MV-4-11 (cell line): ENCODE measurements at regions not wholly inside any gene's neighbourhood (a gene's known extent, or its start where the extent isn't known, plus 50 kb on each side); places are given as distances from the start of the nearest gene placed in this dataset.

Experiments used
- DNase-seq: peaks from one replicate; lab custom pipeline; 2025; lab: John Stamatoyannopoulos, UW

DNA sequence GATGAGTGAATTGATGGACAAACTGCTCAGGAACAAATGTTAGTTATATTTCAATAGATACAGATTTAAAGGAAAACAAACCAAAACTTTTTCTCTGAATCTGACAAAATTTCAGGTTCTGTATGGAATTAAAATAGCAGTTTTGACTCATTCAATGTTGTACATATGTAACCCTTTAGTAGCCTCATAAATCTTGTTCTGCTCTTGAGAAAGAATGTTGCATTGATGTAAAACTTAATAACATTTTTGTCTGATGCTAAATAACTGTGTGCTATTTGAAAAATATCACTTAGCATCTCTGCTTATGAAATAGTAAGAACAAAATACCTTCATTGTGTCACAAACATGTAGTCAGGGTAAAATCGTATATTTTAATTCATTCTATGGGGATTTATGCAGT lies 168.9 kb upstream of the NOVA1 start:
- no peak for DNase-seq

DNA sequence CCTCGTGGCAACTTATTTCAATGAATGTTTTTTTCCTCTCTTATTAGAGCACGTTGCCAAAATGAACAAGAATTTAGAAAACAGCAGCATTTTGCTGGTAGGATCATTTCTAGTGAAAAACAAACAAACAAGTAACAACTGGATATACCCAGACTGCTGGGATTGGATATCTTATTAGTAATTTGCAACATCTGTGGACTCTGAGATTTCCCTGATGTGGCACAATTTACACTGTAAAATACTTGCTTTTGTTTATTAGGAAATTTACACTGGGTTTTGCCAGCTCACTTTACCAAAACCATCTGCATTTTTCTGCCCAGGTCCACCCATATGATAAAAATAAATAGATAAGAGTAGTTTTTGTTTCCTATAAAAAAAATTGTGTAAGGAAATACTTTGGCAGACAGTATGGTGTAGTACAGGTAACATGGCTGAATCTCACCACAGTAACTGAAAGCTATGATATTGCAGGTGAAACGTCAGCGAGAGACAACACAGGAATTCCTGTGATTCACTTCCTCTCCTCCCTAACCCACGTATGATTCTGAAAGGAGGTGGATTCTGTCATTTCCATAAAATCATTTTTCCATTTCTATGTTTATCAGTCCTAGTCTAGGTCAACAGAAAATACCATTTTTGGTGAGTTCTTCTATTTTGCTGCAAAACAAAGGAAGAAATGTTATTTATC lies 176.2 kb upstream of the NOVA1 start:
- DNase-seq = no peak

DNA sequence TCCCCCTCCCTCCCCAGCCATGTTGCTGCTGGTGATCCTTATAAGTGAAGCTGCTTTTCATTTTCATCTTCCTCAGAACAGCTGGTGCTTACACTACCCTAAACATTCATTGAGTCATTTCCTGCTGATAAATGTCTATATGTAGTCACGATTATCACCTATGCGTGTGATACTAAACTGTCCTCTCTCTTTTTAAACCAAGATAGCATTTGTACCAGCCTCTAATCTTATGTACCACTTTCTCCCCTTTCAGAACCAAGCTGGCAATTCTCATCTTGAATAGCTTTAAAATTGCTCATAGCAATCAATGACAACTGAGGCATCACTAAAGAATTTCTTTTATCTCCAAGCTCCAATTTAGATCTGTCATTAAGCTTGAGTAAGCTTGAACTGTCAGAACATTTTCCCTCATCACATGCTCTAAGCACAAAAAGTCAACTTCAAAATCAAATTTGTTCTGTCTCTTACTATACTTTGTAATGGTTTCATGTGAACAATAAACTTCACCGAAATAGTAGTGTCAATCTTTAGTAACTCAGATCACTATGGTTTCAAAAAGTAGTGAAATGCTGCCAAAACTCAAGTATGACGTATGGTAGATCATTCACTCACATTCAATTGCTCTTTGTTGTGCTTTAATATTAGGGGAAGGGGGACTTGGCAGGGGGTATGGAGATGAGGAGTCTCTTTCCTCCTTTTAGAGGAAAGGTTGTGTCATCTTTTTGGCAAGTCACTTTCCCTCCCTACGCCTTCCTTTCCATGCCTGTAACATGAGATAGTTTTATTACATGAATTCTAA lies 178.1 kb upstream of the NOVA1 start:
- no peak for DNase-seq

DNA sequence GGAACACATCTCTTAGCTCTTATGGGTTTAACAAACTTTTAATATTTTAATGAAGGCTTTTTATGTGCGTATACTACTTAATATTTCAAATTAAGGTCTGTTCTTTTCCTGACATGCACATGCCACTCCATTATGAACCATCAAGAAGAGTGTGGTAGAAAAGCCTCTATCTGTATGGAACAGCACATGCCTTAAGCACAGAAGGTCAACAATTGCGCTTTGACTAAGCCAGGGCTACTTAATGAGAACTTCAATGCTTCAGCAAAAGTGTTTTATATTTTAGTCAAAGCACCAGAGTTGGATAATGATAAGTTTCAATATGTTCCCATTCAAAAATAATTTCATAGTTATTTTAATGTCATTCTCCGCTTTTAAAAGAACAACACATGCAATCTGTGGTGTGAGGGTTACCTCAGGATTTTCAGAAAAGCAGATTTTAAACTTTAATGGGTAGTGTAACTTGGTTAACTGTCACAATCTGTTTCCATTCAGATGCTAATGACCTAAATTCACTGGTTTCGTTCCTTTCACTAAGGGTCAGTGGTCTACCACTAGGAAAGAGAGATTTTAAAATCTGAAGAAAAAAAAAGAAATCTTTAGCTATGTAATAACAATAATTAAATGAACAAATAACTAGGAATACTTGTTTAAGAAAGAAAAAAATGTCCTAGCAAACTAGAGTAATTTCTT lies 193.4 kb upstream of the NOVA1 start:
- no peak for DNase-seq

DNA sequence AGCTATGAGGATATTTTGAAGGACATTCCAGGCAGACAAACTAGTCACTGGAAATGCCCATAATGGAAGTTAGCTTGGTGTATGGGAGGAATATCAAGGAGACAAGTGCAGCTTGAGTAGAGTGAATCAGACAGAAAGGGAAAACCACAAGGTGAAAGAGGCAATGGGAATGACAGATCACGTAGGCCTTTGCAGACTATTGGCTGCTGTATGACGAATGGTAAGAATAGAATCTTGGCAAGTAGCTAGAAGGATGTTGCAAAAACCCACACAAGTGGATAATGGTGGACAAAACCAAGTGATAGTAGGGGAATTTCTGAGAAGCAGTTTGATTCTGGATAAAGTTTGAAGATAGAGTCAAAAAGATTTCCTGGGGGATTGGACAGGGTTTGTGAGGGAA lies 196.9 kb upstream of the NOVA1 start:
- no peak for DNase-seq

DNA sequence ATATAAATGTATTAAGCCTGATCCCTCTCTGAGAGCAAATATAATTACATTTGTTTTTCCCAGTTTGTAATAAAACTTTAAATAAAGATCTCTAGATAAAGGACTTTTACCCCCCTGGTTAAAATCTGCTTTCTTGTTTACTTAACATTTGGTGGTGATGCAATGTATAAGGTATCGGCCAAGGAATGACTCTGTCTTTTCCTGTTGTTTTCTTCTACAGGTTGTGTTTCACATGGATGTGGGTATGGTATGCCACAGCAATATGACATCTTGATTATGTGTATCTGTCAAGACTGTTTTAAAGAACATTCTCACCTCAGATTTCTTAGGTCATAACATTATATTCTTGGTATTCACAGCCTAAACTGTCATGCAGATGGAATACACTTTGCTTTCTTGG lies 210.6 kb upstream of the NOVA1 start:
- no peak for DNase-seq

DNA sequence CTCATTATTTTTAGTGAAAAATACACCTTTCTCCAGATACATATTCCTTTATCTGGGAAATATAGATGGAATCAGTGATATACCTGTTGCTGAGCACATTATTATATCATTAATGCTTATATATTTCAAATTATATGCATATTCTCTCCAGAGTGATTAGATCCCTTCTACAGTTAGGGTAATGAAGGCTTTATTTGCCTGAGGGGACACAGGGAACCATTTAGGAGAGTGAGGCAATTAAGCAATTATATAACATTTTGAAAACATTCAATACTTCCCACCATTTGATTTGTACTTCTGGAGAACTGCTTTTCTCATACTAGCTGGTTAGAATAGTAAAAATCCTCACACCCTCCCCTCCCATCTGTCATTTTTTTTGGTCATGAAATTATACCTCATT lies 212.8 kb upstream of the NOVA1 start:
- DNase-seq = no peak

DNA sequence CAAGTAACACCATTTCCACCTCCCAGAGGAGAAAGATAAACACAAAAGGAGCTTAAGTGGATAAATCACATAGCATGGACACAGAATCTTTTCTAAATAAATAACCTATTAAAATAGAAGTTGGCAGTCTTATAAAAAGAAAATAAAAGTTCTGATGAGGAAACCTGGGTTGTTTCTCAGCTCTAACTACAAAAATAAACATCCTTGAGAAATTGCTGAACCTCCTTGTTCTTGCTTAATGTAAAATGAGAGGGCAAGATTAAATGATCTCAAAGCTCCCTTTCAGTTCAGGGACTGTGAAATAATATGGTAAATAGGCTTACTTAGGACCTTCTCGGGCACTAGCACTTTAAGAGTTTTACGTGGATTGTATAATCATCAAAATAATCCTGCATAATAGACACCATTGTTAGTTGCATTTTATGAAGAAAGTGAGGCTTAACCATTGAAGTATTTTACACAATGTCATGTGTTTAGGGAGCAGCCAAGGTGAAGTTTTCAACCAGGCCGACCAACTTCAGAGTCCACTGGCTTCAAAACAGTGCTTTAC lies 214.0 kb upstream of the NOVA1 start:
- no peak for DNase-seq

DNA sequence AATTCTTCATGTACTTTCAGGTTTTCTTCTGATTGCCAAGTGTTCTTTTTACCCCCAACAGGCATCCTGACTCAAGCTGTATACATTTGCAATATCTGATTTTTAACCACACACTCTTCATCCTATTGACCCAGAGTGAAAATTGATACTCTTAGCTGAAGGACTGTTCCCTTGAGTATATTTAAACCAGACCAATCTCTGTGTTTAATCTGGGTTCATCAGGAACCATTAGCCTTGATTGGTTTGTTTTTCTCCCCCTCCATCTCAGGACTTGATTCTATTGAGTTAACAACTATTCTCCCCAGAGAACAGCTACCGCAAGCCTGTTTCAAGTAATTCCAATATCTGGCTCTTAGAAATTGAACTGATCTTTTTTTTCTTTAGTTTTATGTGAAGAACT lies 222.3 kb upstream of the NOVA1 start:
- DNase-seq = no peak

DNA sequence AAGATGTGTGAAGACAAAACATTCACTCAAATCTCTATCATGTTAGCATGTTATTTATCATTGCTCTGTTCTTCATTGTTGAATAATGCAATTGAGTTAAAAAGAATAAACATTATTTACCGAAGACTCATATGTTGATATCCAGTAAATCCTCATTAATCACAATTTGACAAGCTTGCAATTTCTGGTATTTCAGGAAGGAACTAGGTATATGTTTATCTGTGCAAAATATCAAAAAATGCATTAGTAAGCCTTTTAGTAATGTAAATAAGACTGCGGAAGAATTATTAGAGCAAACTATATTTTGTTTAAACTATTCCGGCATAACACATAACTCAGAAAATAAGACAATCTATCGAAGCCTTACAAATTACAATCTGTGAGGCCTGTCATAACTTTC lies 222.7 kb upstream of the NOVA1 start:
- DNase-seq = no peak

DNA sequence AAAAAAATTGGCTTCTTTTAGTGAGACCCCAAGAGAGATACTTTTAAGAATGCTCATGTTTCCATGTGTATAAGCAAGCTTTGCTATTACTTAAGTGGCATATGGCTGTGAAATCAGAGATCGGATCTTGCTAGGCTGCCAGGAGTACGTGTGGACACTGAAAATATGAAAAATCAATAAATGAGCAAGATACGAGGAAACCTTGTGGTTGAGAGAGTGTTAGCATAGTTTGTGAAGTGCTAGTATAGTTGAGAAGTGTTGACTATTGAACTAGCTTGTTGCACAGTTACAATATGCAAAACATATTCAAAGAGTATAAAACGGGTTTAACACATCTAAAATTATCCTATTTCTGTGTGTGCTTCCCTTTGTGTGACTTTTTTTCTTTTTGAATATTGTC lies 230.9 kb upstream of the NOVA1 start:
- DNase-seq = no peak

DNA sequence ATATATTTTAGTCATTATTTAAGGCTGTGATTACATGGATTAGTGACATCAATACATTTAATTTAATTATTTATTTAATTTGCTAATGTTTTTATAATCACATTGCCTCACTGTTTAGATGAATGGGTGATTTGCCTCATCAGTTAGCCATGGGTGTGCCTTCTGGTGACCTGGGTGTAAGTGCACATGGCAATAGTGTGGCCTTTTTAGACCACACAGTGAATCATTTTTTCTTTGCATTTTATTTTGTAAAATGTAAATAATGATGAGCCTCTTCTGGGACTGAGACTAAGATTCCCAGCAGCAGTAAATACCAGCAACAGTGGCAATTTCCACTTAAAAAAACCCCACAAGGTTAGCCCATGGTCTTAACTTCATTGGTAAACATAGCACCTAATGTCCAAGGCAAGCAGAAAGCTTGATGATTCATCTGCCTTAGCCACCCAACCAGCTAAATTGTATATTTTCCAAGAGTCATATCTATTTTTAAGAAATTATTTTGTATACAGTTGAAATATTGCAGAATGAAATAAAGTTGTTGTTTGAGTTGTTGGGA lies 235.9 kb upstream of the NOVA1 start:
- DNase-seq = no peak

DNA sequence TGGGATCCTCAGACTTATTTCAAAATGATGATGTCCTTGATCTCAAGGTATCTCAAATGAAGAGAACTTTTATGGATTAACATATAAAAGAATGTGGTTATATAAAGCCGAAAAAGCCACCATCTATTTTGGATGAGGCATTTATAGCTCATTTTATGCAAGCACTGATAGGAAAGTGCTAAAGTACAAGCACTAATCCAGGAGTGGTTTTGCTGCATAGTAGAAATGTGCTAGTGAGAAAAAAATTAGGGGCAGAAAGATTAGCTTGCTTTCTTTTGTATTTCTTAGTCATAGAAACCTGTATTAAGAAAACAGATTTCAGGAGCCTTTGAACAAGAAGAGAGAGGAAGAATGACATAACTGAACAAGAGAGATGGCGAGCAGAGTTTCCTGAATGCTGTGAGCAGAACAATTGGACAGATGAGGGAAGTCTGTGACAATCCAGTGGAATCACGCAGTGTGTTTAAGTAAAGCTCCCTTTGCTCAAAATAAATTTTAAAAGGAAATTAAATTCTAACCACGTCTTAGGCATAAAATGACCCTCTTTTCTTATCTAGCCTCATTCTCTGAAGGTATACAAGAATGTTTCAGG lies 238.2 kb upstream of the NOVA1 start:
- no peak for DNase-seq

DNA sequence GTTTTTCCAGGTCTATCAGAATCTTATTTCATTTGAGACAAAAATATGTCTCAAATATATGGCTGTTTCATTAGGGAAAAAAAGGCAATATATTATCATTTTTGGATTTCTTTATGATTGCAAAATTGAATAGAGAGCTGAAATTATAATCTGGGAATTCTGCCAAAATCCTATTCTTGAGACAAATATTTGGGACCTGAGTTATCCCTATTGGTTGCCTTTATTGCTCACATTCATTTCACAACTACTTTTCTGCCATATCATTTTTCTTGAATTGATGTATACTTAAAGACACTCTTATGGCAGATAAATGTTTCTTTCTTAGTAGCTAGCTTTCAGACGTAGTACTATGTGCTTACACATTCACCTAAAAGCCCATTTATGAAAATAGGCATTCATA lies 241.6 kb upstream of the NOVA1 start:
- no peak for DNase-seq

DNA sequence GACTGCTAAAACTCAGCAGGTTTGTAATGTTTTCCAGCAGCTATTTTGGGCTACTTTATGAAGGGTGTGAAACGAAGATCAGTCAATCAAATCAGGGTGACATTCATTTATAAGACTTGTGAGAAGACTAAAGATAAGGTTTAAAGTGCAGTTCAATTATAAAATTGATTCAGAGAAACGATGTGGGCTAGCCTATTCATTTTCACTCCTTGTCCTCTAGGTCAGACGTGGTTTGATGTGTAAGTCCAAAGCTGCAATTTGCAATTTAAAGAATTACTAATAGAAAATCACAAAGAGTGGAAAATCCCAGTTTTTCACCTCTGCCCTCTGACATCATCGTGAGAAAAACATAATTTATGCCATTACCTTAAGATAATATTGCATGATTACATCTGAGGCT lies 243.5 kb upstream of the NOVA1 start:
- DNase-seq = no peak

DNA sequence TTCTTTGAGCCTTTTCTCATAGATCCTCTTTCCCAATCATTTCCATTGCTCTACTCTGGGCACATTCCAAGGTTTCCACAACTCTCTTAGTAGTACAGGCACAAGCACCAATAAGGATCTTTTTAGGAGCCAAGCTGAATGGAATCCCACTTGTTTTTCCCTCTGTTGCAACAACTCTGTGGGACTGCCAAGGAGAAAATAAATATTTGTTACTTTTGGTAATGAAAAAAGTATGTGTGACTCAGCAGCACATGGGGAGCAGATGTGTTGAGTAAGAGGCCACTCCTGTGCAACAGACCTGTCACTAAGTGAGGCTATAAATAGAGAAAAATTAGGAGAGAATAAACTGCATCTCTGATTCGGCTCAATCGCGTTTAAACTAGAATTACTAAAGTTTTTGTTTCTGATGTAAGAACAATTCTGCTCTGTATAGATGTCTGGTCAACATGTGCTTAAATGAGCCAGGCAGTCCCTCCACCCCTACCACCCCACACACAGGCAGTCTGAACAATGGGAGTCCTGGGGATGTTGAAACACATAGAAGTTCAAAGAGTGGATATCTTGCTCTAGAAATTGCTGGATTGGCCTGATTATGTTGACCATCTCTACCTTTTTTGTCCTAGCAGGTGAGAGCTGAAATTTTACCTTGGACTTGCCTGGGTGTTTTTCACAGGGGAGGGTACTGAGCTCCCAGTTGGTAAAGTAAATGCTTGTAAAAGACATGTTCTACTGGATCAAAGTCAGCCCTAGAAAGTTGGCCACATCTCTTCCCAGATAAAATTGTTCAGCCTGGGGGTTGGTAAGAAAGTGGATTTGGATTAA lies 244.3 kb upstream of the NOVA1 start:
- DNase-seq = no peak

DNA sequence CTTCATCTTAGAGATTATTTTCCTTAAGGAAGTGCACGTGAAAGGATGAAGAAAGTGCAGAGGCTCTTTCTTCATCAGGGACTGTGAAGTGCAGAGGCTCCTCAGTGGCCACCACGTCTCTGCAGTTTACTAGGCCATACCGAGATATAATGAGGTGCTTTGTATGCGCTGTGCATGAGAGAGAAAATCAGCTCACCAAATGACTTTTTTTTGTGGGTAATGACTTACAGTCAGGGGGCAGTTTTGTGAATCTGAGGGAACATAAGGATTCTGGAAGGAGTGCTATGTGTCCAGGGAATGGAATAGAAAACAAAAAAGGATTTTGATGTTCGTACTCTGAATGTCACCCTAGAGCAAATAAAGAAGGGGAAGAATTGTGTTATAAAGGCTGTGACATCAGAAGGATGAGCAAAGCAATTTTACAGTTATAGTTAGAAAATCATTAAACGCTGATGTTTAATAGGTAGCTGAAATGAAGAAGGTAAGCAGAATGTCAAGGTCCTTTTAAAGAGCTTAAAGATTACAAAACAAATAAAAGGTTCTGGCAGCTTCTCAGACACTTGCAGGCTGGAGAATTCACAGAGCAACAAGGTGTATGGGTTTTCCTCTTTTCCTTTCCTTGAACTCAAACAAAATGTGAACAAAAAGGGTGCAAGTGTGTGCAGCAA lies 247.5 kb upstream of the NOVA1 start:
- DNase-seq = no peak

DNA sequence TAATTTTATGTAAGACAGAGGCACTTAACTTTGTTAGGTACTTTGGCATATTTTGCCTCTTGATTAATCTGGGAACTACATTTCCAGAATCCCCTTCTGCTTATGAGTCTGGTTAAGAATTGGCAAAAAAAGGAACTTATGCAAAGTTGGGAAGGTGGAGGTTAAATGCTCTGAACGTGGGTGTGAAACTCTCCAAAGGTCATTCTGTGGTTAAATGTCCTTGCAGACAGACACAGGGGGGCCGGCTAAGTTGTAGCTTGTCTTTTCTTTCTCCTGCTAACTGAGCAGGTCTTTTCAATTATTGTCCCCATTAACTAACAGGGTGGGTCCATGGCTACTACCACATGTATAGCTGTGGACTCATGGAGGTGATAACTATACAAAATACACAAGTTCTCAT lies 248.6 kb upstream of the NOVA1 start:
- no peak for DNase-seq

DNA sequence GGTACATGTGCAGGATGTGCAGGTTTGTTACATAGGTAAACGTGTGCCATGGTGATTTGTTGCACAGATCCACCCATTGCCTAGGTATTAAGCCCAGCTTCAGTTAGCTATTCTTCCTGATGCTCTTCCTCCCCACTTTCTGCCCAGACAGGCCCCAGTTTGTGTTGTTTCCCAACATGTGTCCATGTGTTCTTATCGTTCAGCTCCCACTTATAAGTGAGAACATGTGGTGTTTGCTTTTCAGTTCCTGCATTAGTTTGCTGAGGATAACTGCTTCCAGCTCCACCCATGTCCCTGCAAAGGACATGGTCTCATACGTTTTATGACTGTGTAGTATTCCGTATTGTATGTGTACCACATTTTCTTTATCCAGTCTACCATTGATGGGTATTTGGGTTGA lies 251.7 kb upstream of the NOVA1 start:
- no peak for DNase-seq

DNA sequence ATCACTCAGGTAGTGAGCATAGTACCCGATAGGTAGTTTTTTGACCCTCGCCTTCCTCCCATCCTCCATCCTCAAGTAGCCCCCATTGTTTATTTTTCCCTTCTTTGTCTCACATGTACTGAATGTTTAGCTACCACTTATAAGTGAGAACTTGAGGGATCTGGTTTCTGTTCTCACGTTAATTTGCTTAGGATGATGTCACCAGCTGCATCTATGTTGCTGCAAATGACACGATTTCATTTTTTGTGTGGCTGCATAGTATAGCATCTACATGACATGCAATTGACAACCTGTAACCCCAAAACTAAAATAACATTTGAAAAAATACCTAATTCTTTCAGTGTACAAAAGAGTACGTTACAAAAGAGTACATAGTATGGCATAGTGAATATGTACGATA lies 254.0 kb upstream of the NOVA1 start:
- no peak for DNase-seq
